ENCODE measurements at regions not wholly inside any gene's neighbourhood (a gene's known extent, or its start where the extent isn't known, plus 50 kb on each side); places are given as distances from the start of the nearest gene placed in this dataset.
"Not testable (repeated sequence)": the region's sequence is repeated elsewhere in the genome, so short reads cannot be mapped to it uniquely, and the experiment has no call there.

DNA sequence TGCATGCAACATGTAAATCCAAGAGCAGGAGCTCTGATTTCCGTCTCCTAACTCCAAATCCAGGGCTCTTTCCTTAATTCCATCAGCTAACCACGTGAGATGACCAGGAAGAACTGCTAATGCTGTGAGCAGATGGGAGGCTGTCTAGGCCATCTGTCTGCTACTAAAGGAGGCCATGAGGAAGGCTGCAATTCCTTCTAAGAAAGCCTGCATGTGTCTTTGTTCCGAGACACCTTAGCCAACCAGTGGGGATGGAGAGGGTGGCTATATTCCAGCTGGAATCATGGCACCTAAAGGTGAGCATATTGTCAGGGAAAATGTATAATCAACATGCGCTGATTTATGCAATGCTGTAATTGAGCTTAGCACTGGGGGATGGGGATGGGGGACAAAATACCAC, 267.2 kb upstream of the CDH5 start:
- H3K36me3 Mint-ChIP-seq = no peaks in the 10 kb centered on the region
- DNase-seq (ENCODE audit: low spot score in 2 of 2) (no peak), ATAC-seq (no peak)
- H3K9me3 Mint-ChIP-seq = no peaks in the 10 kb centered on the region
- no peak overlapping the region for H3K27ac Mint-ChIP-seq

DNA sequence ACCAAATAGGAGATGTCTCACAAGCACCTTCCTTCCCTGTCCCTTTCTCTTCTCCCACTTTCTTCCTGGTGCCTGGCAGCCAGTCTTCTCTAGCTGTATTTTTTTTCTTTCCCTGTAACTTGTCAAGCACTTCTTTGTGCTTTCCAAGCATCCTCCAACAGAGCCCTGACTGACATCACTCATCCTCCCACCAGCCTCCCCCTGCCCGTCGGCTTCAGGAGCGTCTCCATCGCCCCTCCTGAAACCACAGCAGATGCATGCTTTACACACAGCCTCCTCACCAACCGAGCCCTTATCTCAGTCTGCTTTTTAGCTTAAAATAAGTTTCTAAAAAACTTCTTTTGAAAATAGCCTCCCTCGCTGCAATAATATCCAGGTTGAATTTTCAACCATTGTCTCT, 268.7 kb upstream of the CDH5 start:
- no peak overlapping the region for H3K27ac Mint-ChIP-seq
- no peak for DNase-seq (ENCODE audit: low spot score in 2 of 2)
- no peaks in the 10 kb centered on the region for H3K36me3 Mint-ChIP-seq
- no peaks in the 10 kb centered on the region for H3K9me3 Mint-ChIP-seq
- no peak for ATAC-seq

- Mint-ChIP-seq H3K36me3 (no peaks in the 10 kb centered on the region), H3K27ac (no peak overlapping the region), H3K9me3 (no peaks in the 10 kb centered on the region)
- no peak for ATAC-seq
- DNase-seq (ENCODE audit: low spot score in 2 of 2) = no peak
These were observed 270.8 kb upstream of the CDH5 start for GRCh38 chr16:66095676-66096075.

DNA sequence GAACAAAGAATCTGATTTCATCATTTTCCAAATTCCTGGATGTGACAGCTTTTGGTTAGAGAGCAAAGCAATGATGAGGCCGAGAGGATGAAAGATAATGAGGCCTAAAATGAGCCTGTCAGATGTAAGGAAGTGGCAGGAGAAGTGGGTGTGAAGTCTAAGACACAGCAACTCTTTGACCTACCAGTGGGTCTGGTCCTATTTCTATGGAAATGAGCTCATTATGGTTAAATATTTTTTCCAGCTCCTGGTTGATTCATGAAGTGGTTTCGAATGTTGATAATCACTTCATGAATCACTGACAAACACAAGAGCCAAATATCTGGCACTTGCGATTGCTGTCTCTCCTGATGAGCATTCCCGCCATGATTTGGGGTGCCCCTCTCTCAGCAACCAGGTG, 273.3 kb upstream of the CDH5 start:
- ATAC-seq = no peak
- H3K27ac Mint-ChIP-seq = no peak overlapping the region

DNA sequence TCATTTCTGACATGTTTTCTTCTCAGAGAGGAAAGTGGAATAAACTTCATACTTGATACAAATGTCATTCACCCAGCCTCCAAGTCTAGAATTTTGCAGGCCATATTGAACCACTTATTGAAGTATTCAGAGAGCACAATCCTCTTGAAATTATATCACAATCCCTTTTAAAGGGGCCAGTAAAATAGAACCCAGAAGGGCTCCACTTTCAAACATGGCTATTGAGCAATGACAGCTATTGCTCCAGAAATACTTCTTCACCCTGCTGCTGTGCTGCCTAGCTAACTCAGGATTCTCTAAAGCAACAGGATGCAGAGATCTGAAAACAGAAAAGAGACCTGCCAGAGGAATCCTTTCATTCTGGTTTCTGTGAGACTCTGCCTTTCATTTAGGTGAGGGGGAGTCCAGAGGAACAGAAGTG, 275.0 kb upstream of the CDH5 start:
- H3K36me3 Mint-ChIP-seq = no peaks in the 10 kb centered on the region
- ATAC-seq = no peak
- no peak for DNase-seq (ENCODE audit: low spot score in 2 of 2)
- H3K27ac Mint-ChIP-seq = no peak overlapping the region
- no peaks in the 10 kb centered on the region for H3K9me3 Mint-ChIP-seq

More for the DNA sequence above, 273.3 kb upstream of the CDH5 start:
- H3K9me3 Mint-ChIP-seq = no peaks in the 10 kb centered on the region
- H3K36me3 Mint-ChIP-seq = no peaks in the 10 kb centered on the region
- DNase-seq (ENCODE audit: low spot score in 2 of 2) = no peak

DNA sequence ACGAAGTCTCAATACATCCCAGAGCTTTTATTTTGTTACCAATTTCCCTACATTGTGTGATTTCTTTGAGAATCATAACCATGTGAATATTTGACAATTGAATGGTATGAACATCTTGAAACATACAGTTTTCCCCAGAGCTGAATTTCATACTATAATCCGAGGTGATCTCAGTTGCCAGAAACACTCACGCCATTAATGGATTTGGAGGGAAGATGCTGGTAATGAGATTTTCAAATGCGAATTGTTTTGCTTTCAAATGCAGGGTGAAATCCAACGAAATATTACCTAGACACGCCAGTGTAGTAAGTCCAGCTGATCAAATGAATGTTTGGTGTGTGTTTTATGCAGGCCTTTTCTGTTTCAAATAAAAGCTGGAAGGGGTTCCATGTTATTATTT, 277.8 kb upstream of the CDH5 start:
- no peak overlapping the region for H3K27ac Mint-ChIP-seq
- H3K9me3 Mint-ChIP-seq = peaks cover 0 to 4% of the 10 kb centered on the region in 2 donors
- ATAC-seq (no peak), DNase-seq (ENCODE audit: low spot score in 2 of 2) (no peak)
- no peaks in the 10 kb centered on the region for H3K36me3 Mint-ChIP-seq

- Mint-ChIP-seq H3K27ac (no peak overlapping the region), H3K36me3 (no peaks in the 10 kb centered on the region), H3K9me3 (peaks cover 0 to 4% of the 10 kb centered on the region in 2 donors)
- ATAC-seq (no peak), DNase-seq (ENCODE audit: low spot score in 2 of 2) (no peak)
These were observed 279.2 kb upstream of the CDH5 start for GRCh38 chr16:66087308-66087707.

GRCh38 chr16:66085651-66086050, 280.8 kb upstream of the CDH5 start:
- Mint-ChIP-seq H3K36me3 (no peaks in the 10 kb centered on the region), H3K27ac (no peak overlapping the region), H3K9me3 (peaks cover 0 to 4% of the 10 kb centered on the region in 2 donors)
- DNase-seq (ENCODE audit: low spot score in 2 of 2) (no peak), ATAC-seq (no peak)

DNA sequence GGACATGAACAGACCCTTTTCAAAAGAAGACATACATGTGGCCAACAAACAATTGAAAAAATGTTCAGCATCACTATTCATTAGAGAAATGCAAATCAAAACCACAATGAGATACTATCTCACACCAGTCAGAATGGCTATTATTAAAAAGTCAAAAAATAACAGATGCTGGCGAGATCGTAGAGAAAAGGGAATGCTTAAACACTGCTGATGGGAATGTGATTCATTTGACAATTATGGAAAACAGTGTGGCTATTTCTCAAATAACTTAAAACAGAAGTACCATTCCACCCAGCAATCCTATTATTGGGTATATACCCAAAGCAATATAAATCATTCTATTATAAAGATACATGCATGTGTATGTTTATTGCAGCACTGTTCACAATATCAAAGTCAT, 281.8 kb upstream of the CDH5 start:
- DNase-seq (ENCODE audit: low spot score in 2 of 2); H3K36me3 Mint-ChIP-seq; H3K27ac Mint-ChIP-seq; ATAC-seq; H3K9me3 Mint-ChIP-seq: not testable (repeated sequence)

- Mint-ChIP-seq H3K27ac (no peak overlapping the region), H3K9me3 (peaks cover 3 to 4% of the 10 kb centered on the region in 2 donors), H3K36me3 (no peaks in the 10 kb centered on the region)
- DNase-seq (ENCODE audit: low spot score in 2 of 2) (no peak), ATAC-seq (no peak)
These were observed 282.2 kb upstream of the CDH5 start for GRCh38 chr16:66084306-66084705.

- DNase-seq (ENCODE audit: low spot score in 2 of 2) (no peak), ATAC-seq (no peak)
- no peak overlapping the region for H3K27ac Mint-ChIP-seq
- no peaks in the 10 kb centered on the region for H3K36me3 Mint-ChIP-seq
- peaks cover 3 to 4% of the 10 kb centered on the region in 2 donors for H3K9me3 Mint-ChIP-seq
These were observed 283.3 kb upstream of the CDH5 start for GRCh38 chr16:66083171-66083570.

DNA sequence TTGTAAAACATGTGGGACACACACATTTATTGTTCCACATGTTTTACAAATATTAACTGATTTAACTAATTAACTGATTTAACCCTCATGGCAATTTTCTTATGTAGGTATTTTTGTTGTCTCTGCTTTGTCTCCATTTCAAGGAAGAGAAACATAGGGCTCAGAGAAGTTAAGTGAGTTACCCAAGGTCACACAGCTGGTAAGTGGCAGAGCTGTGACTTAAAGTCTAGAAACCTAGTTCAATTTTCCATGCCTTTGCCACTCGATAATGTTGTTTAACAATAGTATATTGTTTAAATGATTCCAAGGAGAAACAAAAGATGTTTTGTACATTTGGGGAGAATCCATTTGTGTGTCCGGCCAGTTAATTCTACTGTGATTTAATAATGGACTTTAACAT, 284.1 kb upstream of the CDH5 start:
- ATAC-seq (no peak), DNase-seq (ENCODE audit: low spot score in 2 of 2) (no peak)
- H3K27ac Mint-ChIP-seq = no peak overlapping the region
- no peaks in the 10 kb centered on the region for H3K36me3 Mint-ChIP-seq
- H3K9me3 Mint-ChIP-seq = peaks cover 3 to 4% of the 10 kb centered on the region in 2 donors

GRCh38 chr16:66081775-66082366, 284.6 kb upstream of the CDH5 start:
- no peak for DNase-seq (ENCODE audit: low spot score in 2 of 2)
- Mint-ChIP-seq H3K9me3 (peaks cover 3 to 4% of the 10 kb centered on the region in 2 donors), H3K36me3 (no peaks in the 10 kb centered on the region), H3K27ac (no peak overlapping the region)
- no peak for ATAC-seq

- H3K9me3 Mint-ChIP-seq = peaks cover 0 to 3% of the 10 kb centered on the region in 2 donors
- ATAC-seq (no peak), DNase-seq (ENCODE audit: low spot score in 2 of 2) (no peak)
- no peak overlapping the region for H3K27ac Mint-ChIP-seq
- H3K36me3 Mint-ChIP-seq = no peaks in the 10 kb centered on the region
These were observed 286.7 kb upstream of the CDH5 start for GRCh38 chr16:66079671-66080334.

GRCh38 chr16:66070140-66070917, 296.2 kb upstream of the CDH5 start:
- no peak for DNase-seq (ENCODE audit: low spot score in 2 of 2)
- ATAC-seq = no peak

DNA sequence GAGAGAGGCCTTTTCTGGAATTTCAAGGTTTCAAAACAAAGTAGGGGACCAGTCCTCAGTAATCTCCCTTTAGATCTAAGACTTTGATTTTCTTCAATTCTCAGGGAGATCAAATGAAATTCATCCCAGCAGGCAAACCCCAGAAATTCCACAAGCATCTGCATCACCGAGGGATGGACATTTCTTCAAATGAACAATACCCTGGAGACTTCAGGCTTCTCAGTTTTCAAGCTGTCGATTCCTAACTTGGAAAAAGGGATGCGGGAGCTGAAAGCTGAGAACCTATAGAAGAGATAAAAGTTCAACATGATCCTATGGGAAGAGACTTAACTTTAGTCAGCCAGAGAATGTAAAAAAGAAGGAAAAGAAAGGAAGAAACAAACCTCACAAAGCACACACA, 296.9 kb upstream of the CDH5 start:
- H3K36me3 Mint-ChIP-seq = no peaks in the 10 kb centered on the region
- H3K27ac Mint-ChIP-seq = no peak overlapping the region
- ATAC-seq = no peak
- DNase-seq (ENCODE audit: low spot score in 2 of 2) = no peak
- H3K9me3 Mint-ChIP-seq = no peaks in the 10 kb centered on the region

More at GRCh38 chr16:66070140-66070917, 296.2 kb upstream of the CDH5 start:
- Mint-ChIP-seq H3K36me3 (no peaks in the 10 kb centered on the region), H3K9me3 (no peaks in the 10 kb centered on the region), H3K27ac (no peak overlapping the region)

- no peaks in the 10 kb centered on the region for H3K36me3 Mint-ChIP-seq
- no peaks in the 10 kb centered on the region for H3K9me3 Mint-ChIP-seq
- H3K27ac Mint-ChIP-seq = no peak overlapping the region
- no peak for ATAC-seq
- DNase-seq (ENCODE audit: low spot score in 2 of 2) = no peak
These were observed 300.1 kb upstream of the CDH5 start for GRCh38 chr16:66066404-66066803.

GRCh38 chr16:66065925-66066324, 300.6 kb upstream of the CDH5 start:
- Mint-ChIP-seq H3K36me3 (no peaks in the 10 kb centered on the region), H3K27ac (no peak overlapping the region), H3K9me3 (no peaks in the 10 kb centered on the region)
- ATAC-seq = no peak
- DNase-seq (ENCODE audit: low spot score in 2 of 2) = no peak
